GM23248 (cell line): ENCODE measurements at regions not wholly inside any gene's neighbourhood (a gene's known extent, or its start where the extent isn't known, plus 50 kb on each side); places are given as distances from the start of the nearest gene placed in this dataset.
"Not testable (repeated sequence)": the region's sequence is repeated elsewhere in the genome, so short reads cannot be mapped to it uniquely, and the experiment has no call there.

ENCODE experiments used
- DNase-seq: peaks from one replicate; pipeline ENCODE4 v3.0.0-alpha.2; 2015
- H2AFZ ChIP-seq: fragments of 200-600 bp; sonication (generic); 2 replicates; pipeline ENCODE4 v1.6.1; 2016; ENCODE audit warnings: antibody characterized with exemption
- H3F3A ChIP-seq: fragments of 200-600 bp; sonication (generic); 2 replicates; pipeline ENCODE4 v1.6.1; 2016; ENCODE audit warnings: mild to moderate bottlenecking, antibody characterized with exemption, mixed run types; ENCODE audit not compliant: insufficient read depth
- H3K27ac ChIP-seq: fragments of 200-600 bp; sonication (generic); 2 replicates; pipeline ENCODE4 v1.5.1; 2016; ENCODE audit warnings: mild to moderate bottlenecking
- H3K27me3 ChIP-seq: fragments of 200-600 bp; sonication (generic); replicated peaks from 2 replicates; pipeline ENCODE4 v1.6.1; 2016; ENCODE audit warnings: mild to moderate bottlenecking; ENCODE audit not compliant: insufficient read depth
- H3K36me3 ChIP-seq: fragments of 200-600 bp; sonication (generic); 2 replicates; pipeline ENCODE4 v1.6.1; 2016; ENCODE audit warnings: low read depth, mild to moderate bottlenecking
- H3K4me1 ChIP-seq: fragments of 200-600 bp; sonication (generic); 2 replicates; pipeline ENCODE4 v1.6.1; 2016; ENCODE audit warnings: mild to moderate bottlenecking; ENCODE audit not compliant: insufficient read depth
- H3K4me2 ChIP-seq: fragments of 200-600 bp; sonication (generic); one replicate; pipeline ENCODE4 v1.6.1; 2016; ENCODE audit warnings: mild to moderate bottlenecking; ENCODE audit not compliant: unreplicated experiment
- H3K4me3 ChIP-seq: fragments of 200-600 bp; sonication (generic); 2 replicates; pipeline ENCODE4 v1.5.1; 2016; ENCODE audit warnings: mild to moderate bottlenecking
- H3K79me2 ChIP-seq: fragments of 200-600 bp; sonication (generic); 2 replicates; pipeline ENCODE4 v1.6.1; 2016; ENCODE audit warnings: mild to moderate bottlenecking; ENCODE audit not compliant: insufficient read depth
- H3K9ac ChIP-seq: fragments of 200-600 bp; sonication (generic); 2 replicates; pipeline ENCODE4 v1.6.1; 2016; ENCODE audit warnings: mild to moderate bottlenecking
- H3K9me2 ChIP-seq: fragments of 200-600 bp; sonication (generic); 2 replicates; pipeline ENCODE4 v1.6.1; 2016; ENCODE audit warnings: mixed run types, mild to moderate bottlenecking, moderate library complexity; ENCODE audit not compliant: insufficient read depth
- H3K9me3 ChIP-seq: fragments of 200-600 bp; sonication (generic); one replicate; pipeline ENCODE4 v1.6.1; 2017; ENCODE audit warnings: low read depth
- H4K20me1 ChIP-seq: fragments of 200-600 bp; sonication (generic); 2 replicates; pipeline ENCODE4 v1.6.0; 2016; ENCODE audit not compliant: insufficient read depth
- EZH2 ChIP-seq: fragments of 200-600 bp; sonication (generic); IDR thresholded peaks from 2 replicates; pipeline ENCODE4 v1.6.1; 2018; ENCODE audit warnings: antibody characterized with exemption, mild to moderate bottlenecking; ENCODE audit not compliant: insufficient read depth, poor library complexity, severe bottlenecking
- EZH2phosphoT487 ChIP-seq: fragments of 200-600 bp; sonication (generic); IDR thresholded peaks from 2 replicates; pipeline ENCODE4 v1.6.1; 2018; ENCODE audit warnings: antibody characterized with exemption, moderate library complexity, mild to moderate bottlenecking, low read depth; ENCODE audit not compliant: insufficient read depth
- WGBS, 2 experiments: methylation state at CpG; one replicate each; pipeline ENCODE4 v1.1.6; 2015 to 2017; ENCODE audit warnings: low lambda C conversion rate in 2 of 2, low coverage in 1 of 2; ENCODE audit errors: missing lambda C conversion rate in 2 of 2; 5-methylcytosine and 5-hydroxymethylcytosine counted together
- in situ Hi-C: fragments of 300-500 bp; cut with MboI; formaldehyde crosslinking; loops from 2 replicates; pipeline ENCODE4 v1.15.0; 2020

DNA sequence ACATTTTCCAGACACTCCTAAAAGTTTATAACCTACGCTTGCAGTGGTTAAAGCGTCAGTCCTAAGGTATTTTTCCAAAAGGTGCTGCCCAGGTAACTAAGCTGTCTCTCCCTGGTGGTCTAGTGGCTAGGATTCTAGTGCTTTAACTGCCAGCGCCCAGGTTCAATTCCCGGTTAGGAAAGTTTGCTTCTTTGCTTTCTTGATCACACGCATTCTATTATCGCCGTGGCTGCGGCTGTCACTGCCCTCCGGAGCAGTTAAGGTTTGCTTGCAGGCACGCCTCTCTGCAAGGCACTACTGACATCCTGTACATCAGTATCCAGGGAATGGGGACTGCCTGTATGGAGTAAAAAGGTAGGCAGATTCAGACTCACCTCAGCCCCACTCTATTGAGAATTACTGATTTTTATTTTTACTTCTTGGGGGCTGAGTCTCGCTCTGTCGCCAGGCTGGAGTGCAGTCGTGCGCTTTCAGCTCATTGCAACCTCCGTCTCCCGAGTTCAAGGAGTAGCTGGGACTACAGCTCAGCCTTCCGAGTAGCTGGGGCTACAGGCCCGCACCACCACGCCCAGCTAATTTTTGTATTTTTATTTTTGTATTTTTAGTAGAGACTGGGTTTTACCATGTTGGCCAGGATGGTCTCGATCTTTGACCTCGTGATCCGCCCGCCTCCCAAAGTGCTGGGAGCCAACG lies 53.2 kb upstream of the CFAP126 start:
- Histone ChIP-seq H3K9ac (no peak overlapping the region), H2AFZ (no peak overlapping the region), H3K4me2 (no peak overlapping the region), H3K4me3 (no peak overlapping the region), H4K20me1 (no peaks in the 10 kb centered on the region), H3K27me3 (no peaks in the 10 kb centered on the region), H3K4me1 (no peaks in the 10 kb centered on the region), H3K36me3 (no peaks in the 10 kb centered on the region), H3F3A (peaks cover 6% of the 10 kb centered on the region; the same call in 1 of the 2 replicates), H3K79me2 (no peaks in the 10 kb centered on the region), H3K9me2 (no peaks in the 10 kb centered on the region), H3K27ac (no peak overlapping the region), H3K9me3 (no peaks in the 10 kb centered on the region)
- WGBS, 2 experiments = 80 to 84% methylated on average over 24 of the region's 24 CpGs
- DNase-seq = no peak
- in situ Hi-C loops = no loop called here
- no peak for TF ChIP-seq EZH2phosphoT487
- TF ChIP-seq EZH2 = no peak

DNA sequence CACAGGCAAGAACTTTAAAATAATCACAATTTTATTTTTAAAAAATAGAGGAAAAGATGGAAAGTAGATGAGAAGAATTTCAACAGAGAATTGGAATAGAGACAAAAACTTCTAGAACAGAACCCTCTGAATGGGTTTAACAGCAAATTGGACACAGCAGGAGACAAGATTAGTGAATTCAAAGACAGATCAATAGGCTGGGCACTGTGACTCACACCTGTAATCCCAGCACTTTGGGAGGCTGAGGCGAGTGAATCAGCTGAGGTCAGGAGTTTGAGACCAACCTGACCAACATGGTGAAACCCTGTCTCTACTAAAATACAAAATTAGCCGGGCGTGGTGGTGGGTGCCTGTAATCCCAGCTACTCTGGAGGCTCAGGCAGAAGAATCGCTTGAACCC lies 49.9 kb upstream of the CFAP126 start:
- WGBS, 2 experiments = 63 to 72% methylated on average over 4 of the region's 4 CpGs
- H3K4me2 ChIP-seq, H4K20me1 ChIP-seq, H2AFZ ChIP-seq, H3K79me2 ChIP-seq, H3K36me3 ChIP-seq, DNase-seq, H3K9me3 ChIP-seq, H3F3A ChIP-seq, H3K27me3 ChIP-seq, H3K27ac ChIP-seq, H3K4me3 ChIP-seq, H3K9me2 ChIP-seq, H3K9ac ChIP-seq, in situ Hi-C loops, H3K4me1 ChIP-seq: not testable (repeated sequence)
